Stimulated activated CD8-positive, alpha-beta memory T cell treated with anti-CD3 and anti-CD28 coated beads, Interleukin-15, amount 100 ng/mL, for 1 hour (primary cell): ENCODE measurements at regions not wholly inside any gene's neighbourhood (a gene's known extent, or its start where the extent isn't known, plus 50 kb on each side); places are given as distances from the start of the nearest gene placed in this dataset.

Experiments
- DNase-seq: peaks from one replicate; pipeline ENCODE4 v3.0.0-alpha.2; 2020; ENCODE audit warnings: low read depth

- no peak for DNase-seq
These were observed 979.7 kb upstream of the SLC10A2 start for GRCh38 chr13:104045907-104046306.

- DNase-seq = no peak
These were observed 977.0 kb upstream of the SLC10A2 start for GRCh38 chr13:104043184-104043583.

GRCh38 chr13:104034891-104035290 is 968.7 kb upstream of the SLC10A2 start:
- DNase-seq = no peak

DNA sequence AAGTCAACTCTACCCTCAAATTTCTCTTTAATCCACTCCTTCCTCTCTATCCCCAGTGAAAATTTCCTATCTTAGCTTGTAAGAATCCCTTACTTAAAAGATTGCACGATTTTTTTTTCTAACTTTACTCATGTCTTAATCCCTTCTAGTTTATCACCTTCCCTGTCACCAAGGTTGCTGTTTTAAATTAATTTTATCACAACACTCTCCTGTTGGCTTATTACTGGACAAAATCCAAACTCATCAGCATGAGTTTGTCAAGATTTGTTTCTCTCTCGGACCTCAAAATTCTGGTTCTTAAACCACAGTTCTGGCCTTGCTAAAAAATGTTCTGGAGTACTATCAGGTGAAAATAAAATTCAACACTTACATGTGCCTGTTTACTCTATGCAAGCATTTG is 959.1 kb upstream of the SLC10A2 start:
- no peak for DNase-seq

DNA sequence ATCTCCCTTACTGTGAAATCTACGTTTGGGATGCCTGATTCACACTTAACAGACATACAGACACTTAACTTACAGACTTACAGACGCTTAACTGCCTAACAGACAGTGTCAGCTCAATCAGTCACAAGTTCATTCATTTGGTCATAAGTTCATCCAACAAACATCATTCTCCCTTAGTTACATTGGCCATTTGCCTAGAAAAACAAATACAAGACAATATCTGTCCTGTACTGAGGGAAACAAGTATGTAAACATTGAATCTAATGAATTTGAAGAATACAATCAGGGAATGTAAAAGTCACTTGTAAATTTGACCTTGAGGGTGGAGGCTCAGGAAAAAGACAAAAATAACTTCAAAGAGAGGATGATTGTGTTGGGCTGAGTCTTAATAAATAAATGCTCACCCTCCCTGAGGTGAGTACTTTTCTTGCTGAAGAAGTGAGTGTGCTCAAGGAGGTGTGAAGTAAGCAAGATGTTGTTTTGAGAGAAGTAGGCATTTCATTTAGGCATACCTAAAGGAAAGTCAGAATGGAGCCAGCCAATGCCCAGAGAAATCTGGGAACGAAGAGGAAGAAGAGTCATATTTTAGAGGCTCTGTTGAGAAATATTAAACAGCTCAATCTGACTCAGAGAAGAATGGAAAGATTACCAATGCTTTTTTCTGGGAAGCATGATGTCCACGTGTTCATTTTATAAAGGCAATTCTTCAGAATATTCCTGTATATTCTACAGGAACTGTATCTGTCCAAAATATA is 958.4 kb upstream of the SLC10A2 start:
- DNase-seq = no peak

DNA sequence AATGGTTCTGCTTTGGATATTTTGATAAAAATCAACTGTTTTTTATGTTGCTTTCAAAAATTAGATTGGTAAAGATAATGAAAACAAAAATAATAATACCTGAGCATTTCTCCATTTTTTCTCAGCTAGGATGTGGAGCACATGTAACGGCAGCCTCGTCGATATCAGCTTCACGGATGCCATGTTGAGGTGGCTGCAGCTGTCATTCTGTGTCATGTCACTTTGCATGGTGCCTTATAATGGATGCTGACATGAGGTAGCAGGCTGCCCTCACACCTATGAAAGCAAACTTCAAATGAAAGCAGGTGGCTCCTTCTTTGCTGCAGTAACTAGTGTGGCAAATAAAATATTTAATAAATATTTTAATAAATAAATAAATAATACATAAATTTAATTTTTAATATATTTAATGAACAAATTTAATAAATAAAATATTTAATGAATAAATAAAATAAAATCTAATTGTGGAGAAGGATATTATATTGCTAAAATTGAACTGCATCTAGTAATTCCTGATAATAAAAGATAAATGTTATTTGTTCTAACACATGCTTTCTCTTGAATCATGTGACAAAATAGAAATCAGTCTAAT is 955.7 kb upstream of the SLC10A2 start:
- no peak for DNase-seq

DNA sequence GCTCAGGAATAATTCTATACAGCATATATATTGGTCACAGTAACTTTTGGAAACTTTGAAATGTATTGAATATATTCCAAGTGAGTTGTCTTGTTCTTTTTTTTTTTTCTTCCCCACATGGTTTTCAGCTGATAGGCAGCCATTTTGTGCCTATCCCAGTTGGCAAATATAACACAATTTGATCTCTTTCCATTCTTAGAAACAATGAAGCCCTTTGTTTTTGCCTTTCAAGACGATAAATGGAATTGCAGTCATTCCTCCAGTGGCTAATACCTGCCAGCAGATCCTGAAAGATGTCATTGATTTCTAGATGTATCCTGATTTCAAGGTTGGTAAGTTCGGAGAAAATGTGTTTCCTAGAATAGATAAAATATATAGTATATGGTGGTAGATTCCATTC is 951.1 kb upstream of the SLC10A2 start:
- DNase-seq = no peak

GRCh38 chr13:104015646-104016396 is 949.6 kb upstream of the SLC10A2 start:
- DNase-seq = no peak

DNA sequence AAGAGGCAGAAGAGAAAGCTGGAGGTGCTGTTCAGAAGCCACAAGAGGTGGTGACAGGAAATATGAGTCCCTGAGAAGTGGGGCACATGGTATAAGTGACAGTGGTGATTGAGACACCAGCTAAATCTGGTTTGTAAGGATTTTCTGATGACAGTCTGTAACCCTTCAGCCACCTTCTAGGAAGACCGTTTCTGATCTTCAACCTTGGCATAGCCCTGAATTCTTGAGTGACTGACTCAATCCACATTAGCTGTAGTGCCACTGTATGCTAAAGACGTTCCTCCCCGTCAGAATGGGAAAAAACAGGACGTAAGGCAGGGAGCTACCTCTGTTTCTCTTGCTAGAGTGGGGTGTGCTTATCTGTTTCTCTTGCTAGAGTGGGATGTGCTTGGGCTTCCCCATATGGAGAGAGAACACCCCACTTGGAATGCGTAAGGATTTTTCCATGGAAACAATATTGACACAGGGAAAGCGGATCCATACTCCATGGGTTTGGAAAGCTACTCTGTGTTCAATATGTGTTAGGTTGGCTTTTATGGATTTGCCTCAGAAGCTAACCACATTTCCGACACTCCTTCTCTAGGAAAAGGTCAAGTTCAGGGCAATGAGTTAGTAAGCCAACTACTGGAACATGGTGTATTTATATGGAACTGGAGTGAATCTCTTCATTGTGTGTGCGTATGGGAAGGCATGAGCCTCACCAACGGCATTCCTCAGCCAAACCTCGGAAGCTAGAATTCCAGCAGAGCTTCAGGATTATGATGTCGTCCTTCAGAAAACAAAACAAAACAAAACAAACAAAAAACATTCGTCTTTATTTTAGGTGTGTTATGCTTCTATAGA is 948.8 kb upstream of the SLC10A2 start:
- DNase-seq = no peak

DNA sequence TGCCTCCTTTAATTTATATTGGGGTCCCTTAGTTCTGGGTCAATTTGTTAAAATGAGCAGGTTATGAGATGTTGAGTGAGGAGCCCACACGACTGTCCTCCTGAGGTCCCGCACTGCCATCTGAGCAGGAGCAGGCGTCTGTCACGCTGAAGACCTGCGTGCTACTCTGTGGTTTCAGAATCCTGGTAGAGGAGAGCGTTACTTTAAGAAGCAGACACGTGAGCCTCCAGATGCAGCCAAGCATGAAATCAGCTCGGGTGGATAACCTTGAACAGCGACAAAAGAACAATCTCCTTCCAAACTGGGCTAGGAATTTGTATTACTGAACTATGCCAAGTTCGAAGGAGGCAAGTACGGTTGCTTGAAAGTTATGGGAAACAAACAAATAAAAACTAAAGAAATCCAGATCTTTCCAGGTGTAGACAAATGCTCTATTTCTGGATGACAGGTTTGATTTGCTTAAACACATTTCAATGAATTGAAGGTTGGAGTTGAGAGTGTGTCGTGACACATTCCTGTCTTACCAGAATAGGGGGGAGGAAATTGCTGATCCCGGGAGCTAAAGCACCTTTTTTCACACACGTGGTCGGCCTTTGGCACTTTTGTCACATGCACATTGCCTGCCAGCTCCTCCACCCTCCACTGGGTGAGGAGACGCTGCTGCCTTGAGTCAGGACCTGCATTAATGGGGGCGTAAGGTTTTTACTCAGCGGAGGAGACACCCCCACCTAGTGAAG is 945.5 kb upstream of the SLC10A2 start:
- no peak for DNase-seq

DNA sequence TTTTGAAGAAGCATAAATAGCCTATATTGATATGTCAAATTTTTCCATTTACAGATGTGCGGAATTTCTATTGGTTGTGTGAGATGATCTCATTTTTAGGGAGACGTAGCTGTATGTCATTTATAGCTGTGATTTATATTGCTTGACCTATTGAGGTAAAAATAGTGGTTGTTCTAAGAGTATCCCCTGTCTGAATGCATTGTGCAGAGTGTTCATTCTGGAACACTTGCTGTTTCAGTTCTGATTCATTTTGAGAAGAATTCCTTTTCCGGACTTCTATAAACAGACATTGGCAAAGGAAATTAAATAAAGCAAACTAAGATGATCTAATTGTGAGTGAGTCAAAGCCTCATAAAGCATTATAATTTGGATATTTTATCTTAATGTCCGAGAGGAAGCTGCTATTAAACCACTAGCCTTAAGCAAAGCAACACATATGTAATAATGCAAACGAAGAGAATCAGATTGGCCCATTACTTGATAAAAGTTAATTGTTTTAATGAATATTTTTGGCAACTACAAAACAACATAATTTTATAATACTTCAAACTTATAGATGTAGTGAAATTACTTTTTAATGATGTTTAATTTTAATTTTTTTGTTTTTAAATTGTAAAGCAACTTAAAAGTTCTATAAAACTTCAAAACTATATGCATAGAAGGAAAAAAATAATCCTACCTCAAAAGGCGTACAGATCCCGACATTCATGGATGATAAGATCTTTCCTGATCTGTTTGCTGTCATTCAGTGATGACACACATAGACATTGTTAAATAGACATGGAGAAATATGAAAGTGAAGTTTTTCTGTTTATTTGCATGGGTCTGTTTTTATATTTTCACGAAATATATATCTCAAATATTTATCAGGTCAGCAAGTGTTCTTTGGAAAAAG is 942.6 kb upstream of the SLC10A2 start:
- DNase-seq = no peak

GRCh38 chr13:104008075-104008474 is 941.9 kb upstream of the SLC10A2 start:
- no peak for DNase-seq

DNA sequence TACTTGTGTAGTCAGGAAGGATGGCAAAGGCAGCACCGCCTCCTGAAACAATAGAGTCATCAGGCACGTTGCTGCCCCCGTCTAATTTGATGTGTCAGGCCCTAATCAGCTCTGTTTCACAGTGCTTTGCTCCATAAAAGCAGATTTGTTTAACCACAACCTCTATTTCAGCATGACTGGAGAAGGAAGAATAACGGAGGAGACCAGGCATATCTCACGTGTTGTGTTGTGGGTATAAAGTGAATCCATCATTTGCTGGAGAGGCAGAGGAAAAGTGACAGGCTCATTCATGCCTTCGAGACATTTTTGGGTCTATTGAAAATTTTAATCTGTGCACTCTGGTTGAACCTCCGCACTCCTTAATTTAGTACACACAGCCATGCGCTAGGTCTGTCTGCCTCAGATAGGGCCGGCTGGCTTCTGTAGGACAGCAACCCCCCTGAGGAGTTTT is 940.4 kb upstream of the SLC10A2 start:
- no peak for DNase-seq

- DNase-seq = no peak
These were observed 938.4 kb upstream of the SLC10A2 start for GRCh38 chr13:104004572-104004971.

- no peak for DNase-seq
These were observed 936.0 kb upstream of the SLC10A2 start for GRCh38 chr13:104002216-104002615.

DNA sequence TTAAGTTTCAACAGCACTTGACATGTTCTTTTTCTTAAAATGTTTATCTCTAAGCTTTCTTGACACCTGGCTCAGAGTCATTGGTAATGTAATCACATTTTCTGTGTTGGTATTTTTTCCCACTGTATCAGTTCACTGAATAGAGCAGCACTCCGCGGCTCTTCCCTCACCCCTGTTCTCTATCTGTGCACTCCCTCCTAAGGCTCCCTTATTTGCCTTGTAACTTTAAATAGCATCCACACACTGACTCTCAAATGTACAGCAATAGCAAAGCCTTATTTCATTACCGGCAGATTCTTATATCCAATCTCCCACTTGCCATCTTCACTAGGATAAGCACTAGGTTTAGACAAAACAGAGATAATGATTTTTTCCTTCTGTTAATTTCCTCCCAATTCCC is 935.5 kb upstream of the SLC10A2 start:
- DNase-seq = no peak

DNA sequence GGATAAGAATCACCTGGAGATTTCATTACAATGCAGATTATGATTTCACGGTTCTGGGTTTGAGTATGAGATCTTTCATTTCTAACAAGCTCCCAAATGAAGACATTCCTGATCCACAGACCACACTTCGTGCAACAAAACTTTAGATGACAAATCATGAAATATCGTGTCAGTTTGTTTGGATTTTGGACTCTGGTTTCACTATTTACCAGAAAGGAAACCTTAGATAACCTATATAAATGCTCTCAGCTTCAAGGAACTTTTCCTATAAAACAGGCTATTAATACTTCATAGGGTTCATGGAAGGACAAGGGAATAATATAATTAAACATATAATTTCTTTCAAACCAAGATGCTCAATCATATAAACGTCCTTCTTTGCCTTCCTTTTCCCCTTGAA is 930.5 kb upstream of the SLC10A2 start:
- no peak for DNase-seq

DNA sequence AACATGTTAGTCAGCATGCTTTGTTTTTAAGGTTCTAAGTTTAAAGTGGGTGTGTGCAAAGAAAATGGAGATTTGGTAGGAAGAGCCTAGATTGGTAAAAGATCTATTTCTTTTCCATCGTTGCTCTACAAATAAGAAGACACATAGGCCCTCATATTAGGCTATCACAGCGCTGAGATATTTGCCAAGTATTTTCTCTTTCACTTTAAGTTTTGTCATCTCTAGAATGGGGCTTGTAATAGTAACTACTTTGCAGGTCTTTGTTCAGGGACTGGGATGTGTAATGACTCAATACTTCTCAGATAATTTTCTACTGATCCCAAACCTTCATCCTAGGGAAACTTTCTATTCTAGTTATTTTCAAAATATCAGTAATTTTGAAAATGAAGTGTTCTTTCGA is 917.7 kb upstream of the SLC10A2 start:
- no peak for DNase-seq

GRCh38 chr13:103976371-103976770 is 910.2 kb upstream of the SLC10A2 start:
- DNase-seq = no peak

- no peak for DNase-seq
These were observed 907.5 kb upstream of the SLC10A2 start for GRCh38 chr13:103973740-103974139.
